ENCODE measurements at regions not wholly inside any gene's neighbourhood (a gene's known extent, or its start where the extent isn't known, plus 50 kb on each side); places are given as distances from the start of the nearest gene placed in this dataset.
A peak's percentile ranks its signal among the peaks of the same experiment; 100 is the strongest.

DNA sequence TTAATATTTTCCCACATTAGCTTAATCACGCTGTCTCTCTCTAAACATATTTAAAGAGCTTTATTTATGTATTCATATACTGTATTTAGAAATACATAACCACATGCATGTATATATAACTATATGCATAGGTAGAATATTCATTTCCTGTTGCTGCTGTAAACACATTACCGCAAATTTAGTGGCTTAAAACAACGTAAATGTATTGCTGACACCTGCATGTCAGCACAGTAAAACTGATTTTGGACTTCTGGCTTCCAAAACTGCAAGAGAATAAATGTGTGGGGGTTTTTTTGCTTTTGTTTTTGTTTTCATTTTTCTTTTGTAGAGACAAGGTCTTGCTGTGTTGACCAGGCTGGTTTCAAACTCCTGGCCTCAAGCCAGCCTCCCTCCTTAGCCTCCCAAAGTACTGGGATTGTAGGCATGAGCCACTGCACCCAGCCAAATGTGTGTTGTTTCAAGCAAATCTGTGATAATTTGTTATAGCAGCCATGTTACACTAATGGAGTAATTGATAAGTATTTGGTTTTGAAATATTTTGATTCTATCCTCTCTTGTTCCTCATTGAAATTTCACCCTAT is 61.9 kb upstream of the CMKLR1 start:
- no peaks in the 10 kb centered on the region for H3K36me3 ChIP-seq (ENCODE audit: control insufficient read depth, insufficient read depth, low read length)
- H3K27ac ChIP-seq (ENCODE audit: low read depth, low read length): no peak overlapping the region
- H3K27me3 ChIP-seq (ENCODE audit: control insufficient read depth, insufficient read depth, low read length): no peaks in the 10 kb centered on the region
- H3K4me3 ChIP-seq (ENCODE audit: low read depth, low read length): no peak overlapping the region
- H3K9ac ChIP-seq (ENCODE audit: low read depth, low read length): no peak overlapping the region
- H3K4me1 ChIP-seq (ENCODE audit: control insufficient read depth, insufficient read depth, low read length): peaks cover 9% of the 10 kb centered on the region
- no peaks in the 10 kb centered on the region for H3K9me3 ChIP-seq (ENCODE audit: control insufficient read depth, insufficient read depth, low read length)

DNA sequence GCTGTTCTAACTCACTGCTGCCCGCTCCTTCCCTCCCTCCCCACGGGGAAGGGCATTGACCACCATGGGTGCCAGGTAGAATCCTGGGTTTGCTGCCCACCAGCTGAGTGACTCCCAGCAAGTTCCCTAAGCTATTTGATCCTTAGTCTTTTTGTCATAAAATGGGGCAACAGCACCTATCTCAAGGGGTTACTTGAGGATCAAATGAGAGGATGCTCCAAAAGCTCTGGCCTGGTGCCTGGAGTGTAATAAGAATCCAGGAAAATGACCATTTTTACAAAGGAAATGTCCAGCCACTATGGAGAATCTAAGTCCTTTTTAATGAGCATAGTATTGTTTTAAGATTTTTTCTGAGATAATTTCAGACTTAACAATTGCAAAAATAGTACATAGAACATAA is 61.4 kb upstream of the CMKLR1 start:
- Histone ChIP-seq H3K4me1 (ENCODE audit: control insufficient read depth, insufficient read depth, low read length) (peaks cover 9% of the 10 kb centered on the region), H3K4me3 (ENCODE audit: low read depth, low read length) (no peak overlapping the region), H3K27me3 (ENCODE audit: control insufficient read depth, insufficient read depth, low read length) (no peaks in the 10 kb centered on the region), H3K27ac (ENCODE audit: low read depth, low read length) (no peak overlapping the region), H3K9ac (ENCODE audit: low read depth, low read length) (no peak overlapping the region), H3K9me3 (ENCODE audit: control insufficient read depth, insufficient read depth, low read length) (no peaks in the 10 kb centered on the region), H3K36me3 (ENCODE audit: control insufficient read depth, insufficient read depth, low read length) (no peaks in the 10 kb centered on the region)

DNA sequence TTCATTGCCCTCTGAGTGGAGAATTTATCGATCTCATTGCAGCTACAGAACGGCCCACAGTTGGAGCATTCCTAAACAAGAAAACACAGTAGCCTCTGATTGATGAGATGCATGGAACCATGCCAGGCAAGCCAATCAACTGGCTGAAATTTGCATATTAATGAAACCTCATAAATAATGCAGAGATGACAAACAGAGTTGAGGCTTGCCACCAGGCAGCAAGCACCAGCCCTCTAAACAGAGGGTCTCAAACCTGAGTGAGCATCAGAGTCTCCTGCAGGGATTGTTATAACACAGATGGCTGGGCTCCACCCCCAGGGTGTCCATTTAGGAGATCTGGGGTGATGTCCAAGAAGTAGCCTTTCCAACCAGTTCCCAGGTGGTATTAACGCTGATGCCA is 60.9 kb upstream of the CMKLR1 start:
- Histone ChIP-seq H3K27me3 (ENCODE audit: control insufficient read depth, insufficient read depth, low read length) (no peaks in the 10 kb centered on the region), H3K4me3 (ENCODE audit: low read depth, low read length) (no peak overlapping the region), H3K9me3 (ENCODE audit: control insufficient read depth, insufficient read depth, low read length) (no peaks in the 10 kb centered on the region), H3K36me3 (ENCODE audit: control insufficient read depth, insufficient read depth, low read length) (no peaks in the 10 kb centered on the region), H3K9ac (ENCODE audit: low read depth, low read length) (no peak overlapping the region), H3K4me1 (ENCODE audit: control insufficient read depth, insufficient read depth, low read length) (peaks cover 9% of the 10 kb centered on the region), H3K27ac (ENCODE audit: low read depth, low read length) (no peak overlapping the region)

DNA sequence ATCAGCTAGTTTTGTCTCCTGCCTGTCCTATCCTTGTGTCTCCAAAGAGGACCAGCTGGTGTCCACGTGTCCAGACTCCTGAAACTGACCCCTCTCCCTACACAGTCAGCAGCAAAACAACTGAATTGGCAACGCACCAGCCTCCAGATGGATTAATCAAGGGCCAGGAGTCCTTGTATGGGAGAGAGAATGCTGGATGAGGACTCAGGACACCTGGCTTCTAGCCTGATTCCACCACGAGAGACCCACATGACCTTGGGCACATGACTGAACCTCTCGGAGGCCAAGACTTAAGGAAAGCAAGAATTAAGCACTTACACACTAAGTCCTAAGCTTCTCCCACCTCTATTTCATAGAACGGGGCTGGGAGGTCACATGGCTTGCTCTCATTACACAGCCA is 60.4 kb upstream of the CMKLR1 start:
- Histone ChIP-seq H3K27me3 (ENCODE audit: control insufficient read depth, insufficient read depth, low read length) (no peaks in the 10 kb centered on the region), H3K36me3 (ENCODE audit: control insufficient read depth, insufficient read depth, low read length) (no peaks in the 10 kb centered on the region), H3K27ac (ENCODE audit: low read depth, low read length) (no peak overlapping the region), H3K4me1 (ENCODE audit: control insufficient read depth, insufficient read depth, low read length) (peaks cover 9% of the 10 kb centered on the region), H3K9ac (ENCODE audit: low read depth, low read length) (no peak overlapping the region), H3K9me3 (ENCODE audit: control insufficient read depth, insufficient read depth, low read length) (no peaks in the 10 kb centered on the region), H3K4me3 (ENCODE audit: low read depth, low read length) (no peak overlapping the region)

- H3K4me1 ChIP-seq (ENCODE audit: control insufficient read depth, insufficient read depth, low read length): peaks cover 10% of the 10 kb centered on the region
- H3K4me3 ChIP-seq (ENCODE audit: low read depth, low read length): no peak overlapping the region
- no peak overlapping the region for H3K9ac ChIP-seq (ENCODE audit: low read depth, low read length)
- H3K27ac ChIP-seq (ENCODE audit: low read depth, low read length): no peak overlapping the region
- H3K9me3 ChIP-seq (ENCODE audit: control insufficient read depth, insufficient read depth, low read length): no peaks in the 10 kb centered on the region
- H3K36me3 ChIP-seq (ENCODE audit: control insufficient read depth, insufficient read depth, low read length): no peaks in the 10 kb centered on the region
- no peaks in the 10 kb centered on the region for H3K27me3 ChIP-seq (ENCODE audit: control insufficient read depth, insufficient read depth, low read length)
Measured at GRCh38 chr12:108394196-108394595, 55.1 kb upstream of the CMKLR1 start.

GRCh38 chr12:108392284-108392683 is 53.2 kb upstream of the CMKLR1 start:
- no peaks in the 10 kb centered on the region for H3K27me3 ChIP-seq (ENCODE audit: control insufficient read depth, insufficient read depth, low read length)
- no peaks in the 10 kb centered on the region for H3K36me3 ChIP-seq (ENCODE audit: control insufficient read depth, insufficient read depth, low read length)
- no peaks in the 10 kb centered on the region for H3K9me3 ChIP-seq (ENCODE audit: control insufficient read depth, insufficient read depth, low read length)
- H3K27ac ChIP-seq (ENCODE audit: low read depth, low read length): no peak overlapping the region
- H3K4me3 ChIP-seq (ENCODE audit: low read depth, low read length): no peak overlapping the region
- no peak overlapping the region for H3K9ac ChIP-seq (ENCODE audit: low read depth, low read length)
- peaks cover 10% of the 10 kb centered on the region for H3K4me1 ChIP-seq (ENCODE audit: control insufficient read depth, insufficient read depth, low read length)

DNA sequence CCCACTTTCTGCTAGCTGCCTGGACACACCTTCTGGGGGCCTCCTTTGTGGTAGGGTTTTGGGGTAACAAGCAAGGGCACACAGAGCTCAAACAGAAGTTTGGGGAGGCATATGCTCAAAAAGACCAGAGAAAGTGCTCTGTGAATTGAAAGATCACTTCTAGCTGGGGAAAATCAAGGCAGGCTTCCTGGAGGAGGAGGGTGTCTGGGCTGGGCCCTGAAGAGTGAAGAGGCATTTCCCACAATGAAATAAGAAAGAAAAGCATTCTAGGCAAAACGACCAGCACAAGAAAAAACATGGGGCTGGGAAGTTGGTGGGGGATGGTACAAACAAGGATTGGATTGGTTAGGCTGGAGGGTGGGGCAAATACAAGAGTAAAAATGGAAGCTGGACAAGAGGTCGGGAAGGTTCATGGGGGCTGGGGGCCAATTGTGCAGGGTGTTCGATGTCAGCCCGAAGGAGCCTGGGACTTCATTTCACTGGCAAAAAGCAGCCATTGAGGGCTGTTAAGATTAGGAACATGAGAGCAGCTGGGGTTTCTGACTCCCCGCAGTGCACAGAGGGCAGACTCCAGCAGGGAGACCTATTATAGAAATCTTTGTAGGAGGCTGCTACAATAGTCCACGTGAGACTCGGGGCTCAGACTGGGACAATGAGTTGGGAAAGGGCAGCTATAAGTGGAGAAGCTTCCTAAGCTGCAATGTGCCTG is 51.5 kb upstream of the CMKLR1 start:
- Histone ChIP-seq H3K9me3 (ENCODE audit: control insufficient read depth, insufficient read depth, low read length) (no peaks in the 10 kb centered on the region), H3K9ac (ENCODE audit: low read depth, low read length) (no peak overlapping the region), H3K4me3 (ENCODE audit: low read depth, low read length) (no peak overlapping the region), H3K27me3 (ENCODE audit: control insufficient read depth, insufficient read depth, low read length) (no peaks in the 10 kb centered on the region), H3K4me1 (ENCODE audit: control insufficient read depth, insufficient read depth, low read length) (peaks cover 10% of the 10 kb centered on the region), H3K36me3 (ENCODE audit: control insufficient read depth, insufficient read depth, low read length) (no peaks in the 10 kb centered on the region), H3K27ac (ENCODE audit: low read depth, low read length) (peak overlapping the region; percentile 55)

- Histone ChIP-seq H3K4me3 (ENCODE audit: low read depth, low read length) (no peak overlapping the region), H3K9me3 (ENCODE audit: control insufficient read depth, insufficient read depth, low read length) (no peaks in the 10 kb centered on the region), H3K4me1 (ENCODE audit: control insufficient read depth, insufficient read depth, low read length) (peaks cover 10% of the 10 kb centered on the region), H3K27me3 (ENCODE audit: control insufficient read depth, insufficient read depth, low read length) (no peaks in the 10 kb centered on the region), H3K36me3 (ENCODE audit: control insufficient read depth, insufficient read depth, low read length) (no peaks in the 10 kb centered on the region), H3K9ac (ENCODE audit: low read depth, low read length) (no peak overlapping the region), H3K27ac (ENCODE audit: low read depth, low read length) (no peak overlapping the region)
Measured at GRCh38 chr12:108389544-108389943, 50.4 kb upstream of the CMKLR1 start.
